ENCODE measurements at regions not wholly inside any gene's neighbourhood (a gene's known extent, or its start where the extent isn't known, plus 50 kb on each side); places are given as distances from the start of the nearest gene placed in this dataset.

DNA sequence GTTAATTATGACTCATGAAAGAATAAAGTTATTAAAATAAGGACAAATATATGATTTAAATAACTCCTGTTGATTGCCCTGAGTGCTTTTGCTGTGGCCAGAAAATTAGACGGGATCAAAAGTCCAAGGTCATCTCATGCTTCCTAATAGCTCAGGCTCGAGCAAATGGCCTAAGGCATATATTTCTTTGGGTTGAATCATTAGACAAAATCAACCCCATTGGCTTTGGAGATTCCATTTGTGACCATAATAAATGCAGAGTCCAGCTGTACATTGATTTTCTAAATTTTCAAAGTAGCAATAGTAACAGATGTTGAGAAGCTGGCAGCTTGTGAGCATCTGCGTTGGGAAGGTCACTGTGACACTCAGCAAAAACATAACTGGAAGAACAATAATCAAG lies 464.5 kb upstream of the TGFBR2 start:
- H3K4me1 ChIP-seq (ENCODE audit: insufficient read depth) = no peaks in the 10 kb centered on the region
- no peaks in the 10 kb centered on the region for H3K27me3 ChIP-seq
- no peak overlapping the region for H3K4me3 ChIP-seq
- no peak for DNase-seq
- TF ChIP-seq POLR2A (IDR thresholded peaks at IDR 0.05) = no peak
- TF ChIP-seq EP300 (IDR thresholded peaks at IDR 0.05) = no peak
- TF ChIP-seq CTCF (IDR thresholded peaks at IDR 0.05) = no peak
- intact Hi-C loops (cut with DNase I) = no loop called here
- 24 to 41% (median 29%) methylated on average over 3 of the region's 3 CpGs for WGBS, 3 donors
- H3K36me3 ChIP-seq = no peaks in the 10 kb centered on the region
- no peaks in the 10 kb centered on the region for H3K9me3 ChIP-seq
- H3K27ac ChIP-seq = no peak overlapping the region

DNA sequence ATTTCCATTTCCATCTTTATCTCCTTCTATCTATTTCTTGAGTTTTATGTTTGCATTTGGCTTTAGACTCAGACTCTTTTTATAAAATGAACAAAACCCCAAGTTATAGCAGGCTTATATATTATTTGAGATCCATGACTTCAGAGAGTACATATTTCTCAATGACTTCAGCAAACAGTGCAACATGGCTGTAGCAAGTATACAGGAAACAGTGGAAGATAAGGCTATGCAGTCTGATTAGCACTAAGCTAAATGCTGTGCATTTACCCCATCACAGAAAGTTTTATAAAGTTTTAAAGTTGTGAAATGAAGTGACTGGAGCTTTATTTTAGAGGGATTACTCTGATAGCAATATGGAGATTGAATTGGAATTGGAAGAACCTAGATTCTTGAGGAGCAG lies 463.5 kb upstream of the TGFBR2 start:
- H3K36me3 ChIP-seq = no peaks in the 10 kb centered on the region
- DNase-seq = no peak
- no peaks in the 10 kb centered on the region for H3K9me3 ChIP-seq
- no peaks in the 10 kb centered on the region for H3K4me1 ChIP-seq (ENCODE audit: insufficient read depth)
- no peaks in the 10 kb centered on the region for H3K27me3 ChIP-seq
- intact Hi-C loops (cut with DNase I) = no loop called here
- H3K27ac ChIP-seq = no peak overlapping the region
- no peak for TF ChIP-seq POLR2A (IDR thresholded peaks at IDR 0.05)
- TF ChIP-seq CTCF (IDR thresholded peaks at IDR 0.05) = no peak
- TF ChIP-seq EP300 (IDR thresholded peaks at IDR 0.05) = no peak
- no peak overlapping the region for H3K4me3 ChIP-seq

DNA sequence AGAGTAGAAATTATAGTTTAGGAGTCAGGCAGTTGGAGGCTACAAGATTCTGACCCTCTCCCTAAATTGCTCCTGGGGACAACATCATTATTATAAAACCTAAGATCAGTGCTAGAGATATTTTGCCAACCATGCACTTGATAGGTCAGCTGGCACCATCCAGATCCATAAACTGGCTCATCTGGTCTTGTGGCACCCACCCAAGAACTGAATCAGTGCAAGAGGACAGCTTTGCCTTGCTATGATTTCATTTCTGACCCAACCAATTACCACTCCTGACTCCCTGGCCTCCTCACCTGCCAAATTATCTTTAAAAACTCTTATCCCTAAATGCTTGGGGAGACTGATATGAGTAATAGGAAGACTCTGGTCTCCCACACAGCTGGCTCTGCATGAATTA lies 461.1 kb upstream of the TGFBR2 start:
- intact Hi-C loops (cut with DNase I) = no loop called here
- Histone ChIP-seq H3K36me3 (no peaks in the 10 kb centered on the region), H3K4me1 (ENCODE audit: insufficient read depth) (no peaks in the 10 kb centered on the region), H3K27ac (no peak overlapping the region), H3K9me3 (no peaks in the 10 kb centered on the region), H3K27me3 (no peaks in the 10 kb centered on the region), H3K4me3 (no peak overlapping the region)
- no peak for DNase-seq
- TF ChIP-seq EP300 (IDR thresholded peaks at IDR 0.05) (no peak), CTCF (IDR thresholded peaks at IDR 0.05) (no peak), POLR2A (IDR thresholded peaks at IDR 0.05) (no peak)

- DNase-seq = no peak
- H3K27me3 ChIP-seq = no peaks in the 10 kb centered on the region
- H3K4me1 ChIP-seq (ENCODE audit: insufficient read depth) = no peaks in the 10 kb centered on the region
- no peaks in the 10 kb centered on the region for H3K9me3 ChIP-seq
- no peaks in the 10 kb centered on the region for H3K36me3 ChIP-seq
- intact Hi-C loops (cut with DNase I) = no loop called here
- H3K27ac ChIP-seq = no peak overlapping the region
- no peak for TF ChIP-seq EP300 (IDR thresholded peaks at IDR 0.05)
- TF ChIP-seq POLR2A (IDR thresholded peaks at IDR 0.05) = no peak
- no peak for TF ChIP-seq CTCF (IDR thresholded peaks at IDR 0.05)
- no peak overlapping the region for H3K4me3 ChIP-seq
Observed at GRCh38 chr3:30146978-30147377, 459.4 kb upstream of the TGFBR2 start.

DNA sequence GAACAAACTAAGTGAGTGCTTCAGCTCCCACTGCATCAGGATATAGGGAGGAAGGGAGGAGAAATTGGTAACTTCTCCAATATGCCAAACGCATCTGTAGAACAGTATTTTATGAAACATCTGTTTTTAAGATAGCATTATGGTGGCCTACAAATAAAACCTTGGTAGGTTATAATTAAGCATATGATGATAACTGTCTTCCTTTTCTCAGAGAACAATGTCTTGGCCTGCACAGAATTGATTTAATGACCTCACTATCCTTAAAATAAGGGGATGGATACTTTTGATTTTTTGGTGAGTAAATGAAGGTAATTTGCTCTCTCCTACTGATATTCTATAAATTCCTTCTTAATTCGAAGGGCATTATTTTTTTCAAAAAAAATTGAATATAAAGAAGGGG lies 451.5 kb upstream of the TGFBR2 start:
- no peak for DNase-seq
- H3K27ac ChIP-seq = no peak overlapping the region
- TF ChIP-seq CTCF (IDR thresholded peaks at IDR 0.05) = no peak
- TF ChIP-seq POLR2A (IDR thresholded peaks at IDR 0.05) = no peak
- no peak for TF ChIP-seq EP300 (IDR thresholded peaks at IDR 0.05)
- no peaks in the 10 kb centered on the region for H3K27me3 ChIP-seq
- no peak overlapping the region for H3K4me3 ChIP-seq
- no peaks in the 10 kb centered on the region for H3K4me1 ChIP-seq (ENCODE audit: insufficient read depth)
- no peaks in the 10 kb centered on the region for H3K36me3 ChIP-seq
- WGBS, 3 donors = 70 to 87% (median 75%) methylated on average over 2 of the region's 2 CpGs
- no peaks in the 10 kb centered on the region for H3K9me3 ChIP-seq
- intact Hi-C loops (cut with DNase I) = no loop called here
